T-helper 1 cell treated with Interleukin-12 subunit alpha and Interleukin-12 subunit beta and Interleukin-4 antibody, amounts not matched to agents 30 ng/mL and 1 ng/mL, for 36 hours (primary cell): ENCODE measurements at regions not wholly inside any gene's neighbourhood (a gene's known extent, or its start where the extent isn't known, plus 50 kb on each side); places are given as distances from the start of the nearest gene placed in this dataset.
"Not testable (repeated sequence)": the region's sequence is repeated elsewhere in the genome, so short reads cannot be mapped to it uniquely, and the experiment has no call there.

Source experiments
- intact Hi-C: fragments of 100-400 bp; cut with micrococcal nuclease; formaldehyde crosslinking; loops from one replicate; pipeline ENCODE4 v1.15.1; 2024

GRCh38 chr3:13138833-13139145 lies 65.6 kb upstream of the IQSEC1 start:
- intact Hi-C loops = no loop called here

DNA sequence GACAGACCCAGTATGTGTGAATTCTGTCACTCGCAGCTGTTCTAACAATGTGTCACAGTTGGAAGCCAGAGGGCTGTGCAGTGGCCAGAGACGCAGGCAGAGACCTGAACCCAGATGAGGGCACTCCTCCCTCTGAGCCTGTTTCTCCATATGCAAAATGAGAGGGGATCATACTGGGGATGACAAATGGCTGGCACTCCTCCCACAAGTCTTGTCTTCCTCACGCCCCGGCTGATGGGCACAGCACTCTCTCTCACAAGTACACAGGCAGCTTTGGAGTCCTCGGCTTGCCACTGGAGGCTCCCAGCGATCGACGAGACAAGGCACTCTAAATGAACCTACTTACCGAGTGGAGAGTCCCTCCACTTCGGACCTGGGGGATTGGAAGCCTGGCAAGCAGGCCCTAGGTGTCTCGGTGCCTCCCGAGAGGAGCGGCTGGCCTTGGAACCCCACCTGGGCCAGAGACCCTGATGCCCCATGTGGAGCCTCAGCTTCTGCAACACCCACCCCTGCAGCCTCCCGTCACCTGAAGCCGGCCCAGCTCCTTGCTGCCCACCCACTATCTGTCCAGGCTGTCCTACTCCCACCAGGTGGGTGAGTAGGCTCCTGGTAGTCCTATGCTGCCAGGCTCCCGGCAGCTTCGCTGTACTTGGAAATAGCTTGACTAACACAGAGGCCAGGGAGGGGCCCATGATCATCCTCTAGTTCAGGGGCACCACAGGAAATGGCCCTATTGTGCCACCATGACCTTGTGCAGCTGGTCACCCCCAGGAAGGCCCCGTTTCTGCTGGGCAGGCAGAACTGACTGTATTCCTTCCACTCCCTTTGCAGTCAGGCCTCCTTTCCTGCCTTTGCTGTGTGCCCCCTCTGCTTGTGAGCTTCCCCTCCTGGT lies 65.0 kb upstream of the IQSEC1 start:
- intact Hi-C loops = no loop called here

GRCh38 chr3:13136848-13137247 lies 63.6 kb upstream of the IQSEC1 start:
- intact Hi-C loops = not testable (repeated sequence)

DNA sequence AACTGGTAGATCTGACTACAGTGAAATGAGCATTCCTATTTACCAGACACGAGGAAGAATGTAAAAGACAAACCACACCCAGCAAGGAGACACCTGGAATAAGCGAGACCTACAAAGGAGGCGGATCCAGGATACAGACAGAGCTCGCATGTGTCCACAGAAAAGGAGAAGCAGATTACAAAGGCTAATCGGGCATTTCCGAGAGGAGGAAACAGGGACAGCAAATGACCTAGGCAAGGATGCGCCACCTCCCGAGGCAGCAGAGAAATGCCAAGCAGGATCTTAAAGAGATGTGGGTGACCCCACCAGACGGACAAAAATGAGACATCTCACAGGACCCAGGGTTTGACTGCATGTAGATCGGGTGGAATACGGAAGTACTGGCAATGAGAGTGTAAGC lies 63.2 kb upstream of the IQSEC1 start:
- intact Hi-C loops = no loop called here

DNA sequence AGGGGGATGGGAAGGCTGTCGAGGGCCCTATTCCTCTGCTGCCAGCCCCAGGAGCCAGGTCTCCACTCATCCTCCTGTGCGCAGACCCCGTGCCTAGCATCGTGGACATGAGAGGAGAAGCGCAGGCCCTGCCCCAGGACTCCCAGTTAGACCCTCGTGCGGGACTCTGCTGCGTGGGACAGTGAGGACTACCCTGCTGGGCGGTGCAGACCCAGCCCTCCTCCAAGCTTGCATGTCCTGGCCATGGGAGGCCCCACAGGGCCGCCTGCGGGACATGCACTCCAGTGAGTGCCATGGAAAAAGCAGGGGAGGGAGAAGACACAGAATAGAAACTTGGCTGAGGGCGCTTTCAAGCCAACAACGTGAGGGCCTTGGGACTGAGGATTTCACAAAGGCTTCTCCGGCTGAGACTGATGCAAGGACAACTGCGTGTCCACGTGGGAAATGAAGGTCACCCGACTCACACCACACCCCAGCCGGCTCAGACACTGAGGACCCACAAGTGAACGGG lies 62.6 kb upstream of the IQSEC1 start:
- intact Hi-C loops = no loop called here

DNA sequence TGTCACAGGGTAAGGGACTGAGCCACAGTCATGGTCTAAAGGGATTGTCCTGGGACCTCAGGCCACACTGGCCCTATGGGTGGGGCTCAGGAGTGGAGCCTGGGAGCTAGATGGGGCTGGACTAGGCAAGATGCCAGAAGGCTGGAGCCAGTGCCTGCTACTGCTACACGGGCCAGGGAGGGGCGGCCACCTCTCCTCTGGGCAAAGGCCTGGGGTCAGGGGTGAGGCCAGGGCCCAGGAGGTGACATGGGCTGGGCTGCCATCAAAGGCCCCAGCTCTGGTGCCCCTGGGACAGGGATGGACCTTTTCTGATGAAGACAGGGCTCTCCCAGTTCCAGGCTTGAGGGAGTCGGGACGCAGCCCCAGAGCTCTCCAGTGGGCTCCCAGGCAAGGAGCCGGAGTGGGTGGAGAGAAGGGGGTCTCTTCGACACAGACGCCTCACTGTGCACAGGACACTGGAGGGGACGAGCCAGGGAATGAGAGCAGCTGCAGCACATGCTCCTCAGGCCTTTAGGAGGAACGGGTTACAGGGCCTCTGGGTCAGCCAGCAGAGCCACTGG lies 62.1 kb upstream of the IQSEC1 start:
- intact Hi-C loops = no loop called here

DNA sequence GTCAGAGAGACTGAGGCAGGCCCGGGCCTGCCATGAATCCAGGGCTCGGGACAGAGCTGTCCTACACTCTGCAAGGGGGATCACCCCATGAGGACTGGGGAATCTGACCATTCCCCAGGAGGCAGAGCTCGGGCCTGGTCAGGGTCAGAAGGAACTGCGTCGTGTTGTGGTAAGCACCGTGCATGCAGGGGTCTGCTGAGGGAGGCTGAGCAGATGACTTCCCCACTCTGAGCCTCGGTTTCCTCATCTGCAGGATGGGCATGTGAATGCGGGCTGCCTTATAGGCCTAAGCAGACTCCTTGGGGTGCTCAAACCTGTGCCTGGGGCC lies 61.6 kb upstream of the IQSEC1 start:
- intact Hi-C loops = no loop called here

GRCh38 chr3:13134166-13134878 lies 61.1 kb upstream of the IQSEC1 start:
- intact Hi-C loops = no loop called here

GRCh38 chr3:13133471-13133981 lies 60.3 kb upstream of the IQSEC1 start:
- intact Hi-C loops = no loop called here

DNA sequence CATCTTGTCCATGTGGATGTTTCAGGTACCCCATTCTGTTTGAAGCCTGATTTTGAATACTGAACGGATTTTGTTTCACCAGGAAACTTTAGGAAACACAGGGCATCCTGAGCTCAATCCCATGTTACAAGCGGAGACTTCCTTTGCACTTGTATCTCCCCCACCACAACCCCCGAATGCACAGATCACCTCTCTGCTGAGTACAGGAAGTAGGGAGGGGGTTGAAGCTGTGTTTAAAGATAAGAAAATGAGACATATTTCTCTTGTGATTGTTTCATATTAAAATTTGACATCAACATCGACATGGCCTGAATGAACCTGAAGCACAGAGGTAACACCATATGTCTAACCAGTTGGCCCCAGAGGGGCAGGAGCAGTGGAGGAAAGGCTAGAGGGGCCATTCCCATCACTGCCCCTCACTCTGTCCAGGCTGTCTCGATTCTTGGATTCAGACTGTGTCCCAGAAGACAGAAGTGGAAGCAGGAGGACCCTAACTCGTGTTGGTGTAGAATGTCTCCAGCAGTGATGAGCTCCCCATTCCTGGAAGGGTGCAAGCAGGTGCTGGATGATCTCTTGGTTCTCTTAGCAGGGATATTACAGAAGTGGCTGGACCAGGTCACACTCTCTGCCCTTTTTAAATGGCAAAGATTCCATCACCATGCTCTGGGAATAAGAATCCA lies 59.6 kb upstream of the IQSEC1 start:
- intact Hi-C loops = no loop called here

DNA sequence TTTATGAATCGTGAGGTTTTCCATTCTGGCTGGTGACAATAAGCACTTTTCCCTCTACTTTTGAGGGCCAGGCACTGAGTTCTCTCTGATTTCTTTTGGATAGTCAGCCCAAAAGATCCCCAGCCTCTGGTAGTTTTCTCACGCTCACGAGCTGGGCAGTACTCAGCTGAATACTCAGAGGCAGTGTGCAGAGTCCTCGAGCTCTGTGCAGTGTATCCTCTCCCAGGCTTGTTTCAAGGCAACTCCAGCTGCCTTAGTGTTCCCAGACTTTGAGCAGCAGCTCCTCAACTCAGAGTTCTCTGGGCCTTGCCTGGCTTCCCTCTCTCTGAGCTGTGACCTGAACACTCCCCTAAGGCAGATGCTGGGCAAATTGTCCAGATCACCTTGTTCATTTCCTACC lies 59.1 kb upstream of the IQSEC1 start:
- intact Hi-C loops = no loop called here

DNA sequence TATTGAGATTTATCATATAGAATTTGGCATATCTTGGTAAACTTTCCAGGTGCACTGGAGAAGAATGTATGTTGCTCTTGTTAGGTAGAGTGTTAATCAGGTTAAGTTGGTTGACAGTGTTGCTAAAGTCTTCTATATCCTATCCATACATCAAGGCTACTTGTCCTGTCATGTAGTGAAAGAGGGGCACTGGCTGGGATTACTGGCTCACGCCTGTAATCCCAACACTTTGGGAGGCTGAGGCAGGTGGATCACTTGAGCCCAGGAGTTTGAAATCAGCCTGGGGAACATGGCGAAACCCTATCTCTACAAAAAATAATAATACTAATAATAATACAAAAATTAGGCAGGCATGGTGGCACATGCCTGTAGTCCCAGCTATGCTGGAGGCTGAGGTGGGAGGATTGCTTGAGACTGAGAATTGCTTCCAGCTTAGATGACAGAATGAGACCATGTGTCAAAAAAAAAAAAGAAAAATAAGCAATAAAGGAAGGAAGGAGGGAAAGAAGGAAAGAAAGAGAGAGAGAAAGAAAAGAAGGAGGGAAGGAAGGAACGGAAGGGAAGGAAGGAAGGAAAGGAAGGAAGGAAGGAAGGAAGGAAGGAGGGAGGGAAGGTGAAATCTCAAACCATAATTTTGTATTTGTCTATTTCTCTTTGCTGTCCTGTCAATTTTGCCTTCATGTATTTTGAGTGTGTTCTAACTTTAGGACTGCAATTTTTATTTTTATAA lies 57.4 kb upstream of the IQSEC1 start:
- intact Hi-C loops = no loop called here

DNA sequence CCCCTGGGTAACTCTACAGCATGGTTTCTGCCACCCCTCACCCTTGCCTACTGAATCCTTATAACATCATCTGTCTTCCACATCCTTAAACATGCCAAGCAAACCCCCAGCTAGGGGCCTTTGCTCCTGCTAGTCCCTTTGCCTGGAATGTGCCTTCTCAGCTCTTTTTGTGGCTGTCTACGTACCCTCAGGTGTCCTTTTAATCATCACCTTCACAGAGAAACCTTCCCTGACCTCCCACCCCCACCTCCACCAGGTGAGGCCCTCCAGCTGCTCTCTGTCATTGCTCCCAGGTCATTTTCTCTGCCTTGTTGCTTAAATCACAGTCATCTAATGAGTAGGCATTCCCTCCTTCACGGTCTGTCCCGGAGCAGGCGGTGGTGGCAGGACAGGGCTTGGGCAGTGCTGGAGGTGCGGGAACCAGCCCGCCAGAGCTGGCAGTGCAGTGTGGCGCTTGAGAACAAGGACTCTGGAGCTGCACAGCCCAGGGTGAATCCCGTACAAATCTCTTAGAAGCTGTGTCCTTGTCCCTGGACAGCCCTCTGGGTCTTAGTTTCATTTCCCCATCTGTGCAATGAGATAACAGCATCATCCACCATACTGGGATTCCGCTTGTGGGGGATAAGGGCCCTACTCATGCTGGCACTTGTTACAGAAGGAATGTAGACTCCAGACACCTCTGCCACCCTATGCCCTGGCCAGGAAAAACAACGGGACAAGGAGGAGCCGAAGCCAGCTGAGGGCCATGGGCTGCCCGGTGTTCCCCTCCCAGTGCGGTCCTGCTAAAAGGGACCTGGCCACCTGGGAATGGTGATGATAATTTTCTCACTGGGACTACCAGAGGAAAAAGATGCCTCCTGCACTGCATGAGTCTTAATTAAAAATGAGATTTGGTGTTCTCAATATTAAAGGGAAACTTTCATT lies 52.1 kb upstream of the IQSEC1 start:
- intact Hi-C loops = no loop called here

DNA sequence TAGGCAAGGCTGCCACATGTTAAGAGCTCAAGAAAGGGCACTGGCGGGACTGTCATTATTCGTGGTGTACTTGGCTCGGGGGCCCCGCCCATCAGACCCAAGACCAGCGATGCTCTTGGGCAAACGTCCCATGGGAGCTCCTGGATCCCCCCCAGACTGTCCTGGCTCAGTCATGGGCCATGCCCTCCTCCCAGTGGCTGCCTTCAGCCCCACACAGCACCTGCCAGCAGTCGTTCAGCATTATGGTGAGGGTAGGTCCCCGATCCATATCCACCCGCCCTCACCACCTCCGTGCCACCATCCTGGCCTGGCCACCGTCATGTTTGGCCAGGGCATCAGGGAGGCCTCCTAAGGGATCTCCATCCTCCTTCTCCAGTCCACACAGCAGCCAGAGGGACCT lies 51.4 kb upstream of the IQSEC1 start:
- intact Hi-C loops = no loop called here

DNA sequence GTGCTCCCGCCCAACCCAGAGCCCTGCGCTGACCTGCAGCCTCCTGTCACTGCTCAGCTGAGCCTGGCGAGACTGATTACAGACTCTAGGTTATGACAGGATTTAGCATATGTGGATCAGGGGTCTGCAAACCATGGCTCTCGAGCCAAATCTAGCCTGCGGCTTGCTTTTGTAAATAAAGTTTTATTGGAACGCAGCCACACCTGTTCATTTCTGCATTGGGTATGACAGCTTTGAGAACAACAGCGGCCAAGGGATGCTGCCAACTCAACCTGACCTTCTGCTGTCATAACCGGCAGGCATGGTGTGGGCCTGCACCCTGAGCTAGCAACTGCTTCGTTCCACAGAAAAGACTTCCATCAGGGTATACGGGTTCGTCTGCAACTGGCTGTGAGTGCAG lies 50.5 kb upstream of the IQSEC1 start:
- intact Hi-C loops = no loop called here

DNA sequence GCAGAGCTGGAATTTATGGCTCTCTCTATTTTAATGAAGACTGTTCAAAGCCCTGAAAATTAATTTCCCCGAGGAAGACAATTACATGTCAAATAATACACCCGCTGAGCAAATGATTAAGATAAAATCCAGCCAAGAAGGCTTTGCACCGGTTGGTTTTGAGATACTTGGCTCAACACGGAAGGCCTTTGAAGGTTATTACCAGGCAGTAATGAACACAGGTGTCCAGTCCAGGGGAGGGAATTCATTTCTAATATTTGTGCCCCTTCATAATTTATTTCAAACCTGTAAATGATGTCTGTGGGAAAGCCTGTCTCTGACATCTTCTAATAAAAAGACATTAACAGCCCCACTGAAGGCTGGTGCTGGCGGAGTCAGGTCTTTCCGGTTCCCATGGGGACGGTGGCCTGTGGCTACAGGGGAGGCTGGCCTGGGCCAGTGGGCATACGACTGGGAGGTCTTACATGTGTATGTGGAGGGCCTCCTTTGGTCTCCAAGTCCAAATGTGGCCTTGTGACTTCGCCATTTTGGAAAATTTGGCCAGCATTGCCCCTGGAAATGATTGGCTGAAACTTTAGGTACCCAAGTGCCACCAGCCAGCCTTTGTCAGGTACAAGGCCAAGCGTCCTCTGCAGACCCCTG lies 49.9 kb upstream of the IQSEC1 start:
- intact Hi-C loops = no loop called here
